ENCODE measurements at regions not wholly inside any gene's neighbourhood (a gene's known extent, or its start where the extent isn't known, plus 50 kb on each side); places are given as distances from the start of the nearest gene placed in this dataset.

GRCh38 chr3:194244167-194244566 lies 107.0 kb downstream of the CPN2 start:
- TF ChIP-seq CTCF (IDR thresholded peaks at IDR 0.05; ENCODE audit: low read length) (no peak), EZH2 (optimal IDR thresholded peaks at IDR 0.05; ENCODE audit: low read depth, low read length) (no peak), EZH2phosphoT487 (IDR thresholded peaks at IDR 0.05; ENCODE audit: low read length) (no peak)
